AG09319 (cell line): ENCODE measurements at regions not wholly inside any gene's neighbourhood (a gene's known extent, or its start where the extent isn't known, plus 50 kb on each side); places are given as distances from the start of the nearest gene placed in this dataset.

ENCODE experiments used
- DNase-seq: peaks from one replicate; pipeline ENCODE4 v3.0.0-alpha.2; 2010; ENCODE audit warnings: low read depth; ENCODE audit errors: extremely low read depth
- TF ChIP-seq, protein P1 (sequence below): IDR thresholded peaks from 2 replicates; pipeline ENCODE4 v1.5.1; 2011; ENCODE audit warnings: low read depth, mild to moderate bottlenecking, inconsistent platforms, low read length, moderate library complexity

DNA sequence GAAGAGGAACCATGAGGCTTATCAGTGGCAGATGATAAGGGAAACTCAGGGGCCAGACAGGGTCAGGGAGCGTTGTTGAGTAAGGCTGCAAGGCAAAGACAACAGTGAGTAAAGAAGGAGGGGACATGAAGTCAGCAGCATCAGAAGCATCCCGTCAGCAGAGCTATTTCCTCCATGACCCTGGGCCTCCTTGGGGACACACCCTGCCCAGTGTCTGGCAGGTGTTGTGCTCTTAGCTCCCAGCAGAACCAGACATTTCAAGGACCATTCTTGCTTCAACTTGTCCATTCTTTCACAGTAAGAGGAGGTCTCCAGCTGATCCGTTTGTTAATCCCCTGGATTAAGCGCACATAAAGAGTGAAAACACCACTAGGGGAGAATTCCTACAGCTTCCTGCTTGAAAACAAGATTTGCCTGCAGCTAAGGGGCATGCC lies 88.7 kb upstream of the MEIS1 start:
- DNase-seq: no peak
- TF ChIP-seq, protein P1, sequence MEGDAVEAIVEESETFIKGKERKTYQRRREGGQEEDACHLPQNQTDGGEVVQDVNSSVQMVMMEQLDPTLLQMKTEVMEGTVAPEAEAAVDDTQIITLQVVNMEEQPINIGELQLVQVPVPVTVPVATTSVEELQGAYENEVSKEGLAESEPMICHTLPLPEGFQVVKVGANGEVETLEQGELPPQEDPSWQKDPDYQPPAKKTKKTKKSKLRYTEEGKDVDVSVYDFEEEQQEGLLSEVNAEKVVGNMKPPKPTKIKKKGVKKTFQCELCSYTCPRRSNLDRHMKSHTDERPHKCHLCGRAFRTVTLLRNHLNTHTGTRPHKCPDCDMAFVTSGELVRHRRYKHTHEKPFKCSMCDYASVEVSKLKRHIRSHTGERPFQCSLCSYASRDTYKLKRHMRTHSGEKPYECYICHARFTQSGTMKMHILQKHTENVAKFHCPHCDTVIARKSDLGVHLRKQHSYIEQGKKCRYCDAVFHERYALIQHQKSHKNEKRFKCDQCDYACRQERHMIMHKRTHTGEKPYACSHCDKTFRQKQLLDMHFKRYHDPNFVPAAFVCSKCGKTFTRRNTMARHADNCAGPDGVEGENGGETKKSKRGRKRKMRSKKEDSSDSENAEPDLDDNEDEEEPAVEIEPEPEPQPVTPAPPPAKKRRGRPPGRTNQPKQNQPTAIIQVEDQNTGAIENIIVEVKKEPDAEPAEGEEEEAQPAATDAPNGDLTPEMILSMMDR: no peak

DNA sequence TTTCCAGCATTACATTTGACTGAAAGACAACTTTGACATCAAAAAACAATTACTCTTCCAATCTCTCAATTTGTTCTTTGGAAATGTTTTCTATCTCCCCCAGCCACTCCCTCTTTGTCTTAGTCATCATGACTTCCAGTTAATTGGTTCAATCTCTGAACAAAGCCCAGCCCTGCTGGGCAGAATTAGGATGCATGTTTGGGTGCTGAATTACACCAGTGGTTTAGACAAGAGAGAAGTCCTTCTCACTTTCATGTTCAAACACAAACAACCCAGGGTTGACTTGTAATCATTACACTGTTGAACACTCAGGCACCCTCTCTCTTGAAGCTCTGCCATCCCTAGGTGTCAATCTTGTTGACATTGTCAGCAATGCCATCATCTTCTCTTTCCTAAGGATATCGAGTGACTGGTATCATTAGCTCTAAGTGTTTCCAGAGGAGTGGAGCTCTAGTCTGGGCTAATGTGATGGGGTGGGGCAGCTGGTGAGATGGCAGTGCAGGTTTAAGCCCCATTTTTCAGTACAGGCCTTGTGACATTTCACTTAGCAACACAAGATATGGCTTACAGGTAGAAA lies 90.8 kb upstream of the MEIS1 start:
- TF ChIP-seq, protein P1: no peak
- no peak for DNase-seq

DNA sequence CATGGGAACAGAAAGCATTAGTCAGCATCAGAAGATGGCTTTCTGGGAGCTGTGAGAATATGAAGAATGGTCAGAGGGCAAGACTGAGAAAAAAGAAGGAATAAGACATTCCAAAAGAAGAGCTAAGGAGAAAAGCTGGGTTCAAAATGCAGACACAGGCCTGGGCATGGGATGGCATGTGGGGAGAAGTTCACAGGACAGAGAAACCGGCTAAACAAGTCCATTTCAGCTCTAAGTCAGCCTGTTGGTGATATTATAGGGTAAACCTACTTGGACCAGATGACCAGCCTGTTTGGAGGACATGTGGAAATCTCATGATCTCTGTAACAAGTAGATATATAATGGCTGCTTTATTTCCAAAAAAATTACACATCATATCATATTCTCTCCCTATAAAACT lies 91.7 kb upstream of the MEIS1 start:
- no peak for DNase-seq
- TF ChIP-seq, protein P1: no peak

DNA sequence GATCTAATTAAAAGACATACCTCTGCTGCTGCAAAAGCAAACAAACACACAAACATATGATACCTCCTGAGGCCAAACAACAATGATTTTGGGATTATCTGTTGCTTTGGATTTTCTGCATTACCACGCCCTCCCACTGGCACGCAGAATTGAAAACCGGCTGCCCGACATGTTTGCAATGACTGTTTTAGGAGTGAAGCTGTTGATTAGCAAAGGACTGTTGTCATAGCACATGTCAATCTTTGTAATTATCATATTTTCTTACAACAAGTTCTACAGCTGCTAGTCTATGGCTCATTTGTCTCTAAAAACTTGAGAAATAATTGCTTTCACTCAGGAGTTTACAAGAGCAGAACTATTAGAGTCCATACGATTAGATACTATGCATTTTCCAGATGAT lies 94.4 kb upstream of the MEIS1 start:
- DNase-seq: no peak
- TF ChIP-seq, protein P1: no peak

DNA sequence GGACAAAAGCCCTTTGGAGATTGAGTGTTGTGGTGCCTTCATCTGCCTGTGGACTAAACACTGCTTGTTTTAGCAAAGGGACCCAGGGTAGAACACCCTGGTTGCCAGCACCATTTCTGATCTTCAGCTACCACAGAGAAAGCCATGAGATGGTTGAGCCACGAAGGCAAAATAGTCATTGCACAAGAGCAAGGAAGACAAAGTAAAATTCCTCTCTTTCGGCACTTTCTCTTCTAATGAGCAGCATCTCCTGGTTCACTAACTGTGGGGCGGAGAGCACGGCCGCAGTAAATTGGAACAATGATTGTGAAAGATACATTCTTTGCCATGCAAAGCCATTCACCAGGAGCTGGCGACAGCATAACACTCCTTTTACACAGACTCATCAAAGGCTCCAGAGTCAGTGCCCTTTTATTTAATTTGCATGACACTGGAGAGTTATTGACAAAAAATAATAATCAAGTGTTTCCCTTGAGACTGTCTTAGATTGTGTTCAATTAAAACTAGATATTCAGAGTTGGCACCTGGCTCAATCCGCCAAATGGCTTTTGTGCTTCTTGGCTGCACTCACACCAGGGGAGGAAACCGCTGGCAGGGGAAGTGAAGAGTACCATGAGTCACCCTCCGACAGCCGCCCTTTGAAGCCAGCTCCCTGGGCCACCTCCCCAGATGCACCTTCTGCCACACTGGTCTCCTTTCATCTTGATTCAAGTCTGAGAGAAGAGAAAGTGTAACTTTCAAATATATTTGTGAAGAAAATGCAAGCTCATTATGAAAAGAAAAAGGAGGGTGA lies 100.5 kb upstream of the MEIS1 start:
- no peak for DNase-seq
- TF ChIP-seq, protein P1: no peak

DNA sequence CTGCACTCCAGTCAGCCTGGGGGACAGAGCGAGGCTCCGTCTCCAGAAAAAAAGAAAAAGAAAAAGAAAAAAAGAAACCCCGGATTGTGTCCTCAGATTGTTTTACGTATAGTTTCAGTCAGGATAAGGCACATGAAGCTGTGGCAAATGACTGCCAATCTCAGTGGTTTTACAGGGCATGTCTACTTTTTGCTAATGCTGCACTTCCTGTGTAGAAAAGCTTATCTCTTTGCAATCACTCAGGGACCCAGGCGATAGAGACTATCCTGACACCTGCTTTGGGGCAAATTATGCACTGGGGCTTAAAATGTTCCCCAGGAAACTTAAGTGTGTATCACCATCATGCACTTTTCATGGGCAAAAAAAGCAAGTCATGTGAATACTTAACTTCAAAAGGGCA lies 103.7 kb upstream of the MEIS1 start:
- TF ChIP-seq, protein P1: no peak
- DNase-seq: no peak

DNA sequence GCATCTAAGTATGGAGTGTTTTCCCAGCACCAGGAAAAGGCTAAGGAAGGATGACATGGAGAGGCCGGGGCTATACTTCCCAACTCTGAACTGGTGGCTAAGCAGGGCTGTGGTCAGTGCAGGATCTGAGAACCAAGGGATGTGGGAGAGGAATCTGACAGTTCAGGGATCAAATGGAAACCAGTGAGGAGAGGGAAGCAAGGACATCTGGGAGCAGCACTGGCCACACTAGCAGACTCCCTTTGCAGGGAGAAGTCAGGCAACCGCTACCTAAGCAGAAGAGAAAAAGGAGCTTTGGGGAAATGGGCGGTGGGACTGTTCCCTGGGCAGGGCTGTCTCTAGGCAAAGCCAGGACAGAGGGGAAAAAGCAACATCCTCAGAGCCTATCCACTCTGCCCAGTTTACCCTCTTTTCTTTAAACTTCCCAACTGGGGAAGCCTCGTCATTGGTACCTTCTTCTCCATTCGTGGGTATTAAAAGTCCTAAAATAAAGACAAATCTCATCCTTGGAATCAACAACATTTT lies 105.8 kb upstream of the MEIS1 start:
- TF ChIP-seq, protein P1: no peak
- DNase-seq: no peak
